NCI-H1105 treated with DMSO at 0.1 percent for 48 hours (cell line): ENCODE measurements at regions not wholly inside any gene's neighbourhood (a gene's known extent, or its start where the extent isn't known, plus 50 kb on each side); places are given as distances from the start of the nearest gene placed in this dataset.
"Not testable (repeated sequence)": the region's sequence is repeated elsewhere in the genome, so short reads cannot be mapped to it uniquely, and the experiment has no call there.

ENCODE experiments used
- DNase-seq: peaks from one replicate; lab custom pipeline; 2025; lab: John Stamatoyannopoulos, UW

GRCh38 chr4:111037591-111038360 lies 414.9 kb upstream of the PITX2 start:
- no peak for DNase-seq

- DNase-seq: no peak
These were observed 418.0 kb upstream of the PITX2 start for GRCh38 chr4:111040904-111041303.

GRCh38 chr4:111043286-111043685 lies 420.4 kb upstream of the PITX2 start:
- DNase-seq: no peak

GRCh38 chr4:111045992-111046391 lies 423.1 kb upstream of the PITX2 start:
- no peak for DNase-seq

GRCh38 chr4:111046811-111047210 lies 423.9 kb upstream of the PITX2 start:
- DNase-seq: no peak

- DNase-seq: no peak
These were observed 425.4 kb upstream of the PITX2 start for GRCh38 chr4:111048316-111048715.

- no peak for DNase-seq
These were observed 441.6 kb upstream of the PITX2 start for GRCh38 chr4:111064342-111064993.

GRCh38 chr4:111066001-111066400 lies 443.1 kb upstream of the PITX2 start:
- DNase-seq: no peak

- DNase-seq: no peak
These were observed 443.6 kb upstream of the PITX2 start for GRCh38 chr4:111066447-111066846.

- DNase-seq: no peak
These were observed 444.0 kb upstream of the PITX2 start for GRCh38 chr4:111066887-111067286.

GRCh38 chr4:111068883-111069282 lies 446.0 kb upstream of the PITX2 start:
- DNase-seq: no peak

GRCh38 chr4:111070390-111070789 lies 447.5 kb upstream of the PITX2 start:
- no peak for DNase-seq

- no peak for DNase-seq
These were observed 451.7 kb upstream of the PITX2 start for GRCh38 chr4:111074523-111075114.

- not testable (repeated sequence) for DNase-seq
These were observed 453.4 kb upstream of the PITX2 start for GRCh38 chr4:111076299-111076698.

- DNase-seq: no peak
These were observed 485.3 kb upstream of the PITX2 start for GRCh38 chr4:111108153-111108552.

GRCh38 chr4:111113591-111113990 lies 490.7 kb upstream of the PITX2 start:
- no peak for DNase-seq

GRCh38 chr4:111115881-111116280 lies 493.0 kb upstream of the PITX2 start:
- DNase-seq: no peak

GRCh38 chr4:111120191-111120590 lies 497.3 kb upstream of the PITX2 start:
- no peak for DNase-seq

- DNase-seq: no peak
These were observed 503.5 kb upstream of the PITX2 start for GRCh38 chr4:111126340-111126739.

- DNase-seq: no peak
These were observed 505.0 kb upstream of the PITX2 start for GRCh38 chr4:111127841-111128240.

GRCh38 chr4:111128327-111128726 lies 505.4 kb upstream of the PITX2 start:
- DNase-seq: no peak

- DNase-seq: no peak
These were observed 513.6 kb upstream of the PITX2 start for GRCh38 chr4:111136438-111136837.

- no peak for DNase-seq
These were observed 514.1 kb upstream of the PITX2 start for GRCh38 chr4:111136967-111137366.
